CD14-positive monocyte (primary cell): ENCODE measurements at regions not wholly inside any gene's neighbourhood (a gene's known extent, or its start where the extent isn't known, plus 50 kb on each side); places are given as distances from the start of the nearest gene placed in this dataset.

ENCODE experiments used
- DNase-seq, 3 donors: peaks; one replicate each; pipeline ENCODE4 v3.0.0-alpha.2; 2011 to 2022
- H2AFZ ChIP-seq: 2 replicates; pipeline ENCODE4 v1.6.0; 2012; ENCODE audit warnings: mild to moderate bottlenecking, low read depth, low read length, inconsistent platforms; ENCODE audit not compliant: insufficient read depth, poor library complexity, severe bottlenecking
- H3K27ac ChIP-seq, 2 donors: 1 replicate in 1 of 2; 2 replicates in 1 of 2; pipeline ENCODE4 v1.5.1; 2012 to 2013; ENCODE audit warnings: low read length in 2 of 2, control low read depth in 1 of 2, inconsistent platforms in 1 of 2, low read depth in 1 of 2, mild to moderate bottlenecking in 1 of 2
- H3K27me3 ChIP-seq, 2 donors: one replicate each; pipeline versions ENCODE4 v1.6.0 to v1.6.1; 2011 to 2013; ENCODE audit warnings: low read length in 2 of 2; ENCODE audit not compliant: control insufficient read depth in 2 of 2, insufficient read depth in 2 of 2
- H3K36me3 ChIP-seq, 2 donors: replicated peaks in 1 of 2; 1 replicate in 1 of 2; 2 replicates in 1 of 2; pipeline versions ENCODE4 v1.5.1 to v1.6.1; 2012 to 2013; ENCODE audit warnings: low read length in 2 of 2, control low read depth in 1 of 2, inconsistent platforms in 1 of 2, mild to moderate bottlenecking in 1 of 2; ENCODE audit not compliant: insufficient read depth in 2 of 2, control insufficient read depth in 1 of 2
- H3K4me1 ChIP-seq, 2 donors: 1 replicate in 1 of 2; 2 replicates in 1 of 2; pipeline versions ENCODE4 v1.5.1 to v1.6.1; 2012 to 2013; ENCODE audit warnings: low read length in 2 of 2, control low read depth in 1 of 2, inconsistent platforms in 1 of 2, mild to moderate bottlenecking in 1 of 2, moderate library complexity in 1 of 2; ENCODE audit not compliant: insufficient read depth in 2 of 2, control insufficient read depth in 1 of 2
- H3K4me2 ChIP-seq: replicated peaks from 2 replicates; pipeline ENCODE3; 2012; ENCODE audit warnings: low read length, moderate library complexity, mild to moderate bottlenecking; ENCODE audit not compliant: poor library complexity, severe bottlenecking; ENCODE audit errors: extremely low read depth
- H3K4me3 ChIP-seq, 3 experiments: fragments of 200-600 bp in 1 of 3; sonication (generic) in 1 of 3; replicated peaks in 1 of 3; 1 replicate in 2 of 3; 2 replicates in 1 of 3; pipeline ENCODE4 v1.5.1; 2011 to 2013; ENCODE audit warnings: low read length in 3 of 3, mild to moderate bottlenecking in 3 of 3, control low read depth in 2 of 3, low read depth in 2 of 3, inconsistent platforms in 1 of 3, moderate library complexity in 1 of 3
- H3K79me2 ChIP-seq: 2 replicates; pipeline ENCODE4 v1.6.0; 2012; ENCODE audit warnings: mild to moderate bottlenecking, control low read depth, inconsistent platforms, low read length, moderate library complexity; ENCODE audit not compliant: insufficient read depth
- H3K9ac ChIP-seq: 2 replicates; pipeline ENCODE4 v1.6.0; 2017; ENCODE audit warnings: low read length, mild to moderate bottlenecking; ENCODE audit not compliant: insufficient read depth, poor library complexity, severe bottlenecking
- H3K9me3 ChIP-seq, 2 donors: replicated peaks in 1 of 2; 1 replicate in 1 of 2; 2 replicates in 1 of 2; pipeline versions ENCODE4 v1.5.1 to v1.6.1; 2012 to 2013; ENCODE audit warnings: low read length in 2 of 2, control low read depth in 1 of 2; ENCODE audit not compliant: control insufficient read depth in 1 of 2, insufficient read depth in 1 of 2
- H4K20me1 ChIP-seq: 2 replicates; pipeline ENCODE4 v1.6.0; 2012; ENCODE audit warnings: mild to moderate bottlenecking, low read length, control low read depth, moderate library complexity; ENCODE audit not compliant: insufficient read depth
- H3K27ac Mint-ChIP-seq, 7 donors: one replicate each; pipeline ENCODE4 v1.8.0; 2020; ENCODE audit warnings: mild to moderate bottlenecking in 7 of 7, mixed read lengths in 7 of 7, moderate library complexity in 6 of 7, inconsistent platforms in 2 of 7
- H3K27me3 Mint-ChIP-seq, 3 donors: one replicate each; pipeline ENCODE4 v1.8.0; 2021 to 2022; ENCODE audit warnings: low read depth in 3 of 3, mild to moderate bottlenecking in 3 of 3, mixed read lengths in 3 of 3, moderate library complexity in 3 of 3, inconsistent platforms in 1 of 3
- H3K36me3 Mint-ChIP-seq, 2 donors: one replicate each; pipeline ENCODE4 v1.8.0; 2020; ENCODE audit warnings: mixed read lengths in 2 of 2, inconsistent platforms in 1 of 2, mild to moderate bottlenecking in 1 of 2
- H3K4me1 Mint-ChIP-seq: one replicate; pipeline ENCODE4 v1.8.0; 2020; ENCODE audit warnings: mild to moderate bottlenecking, mixed read lengths
- H3K4me3 Mint-ChIP-seq, 2 donors: one replicate each; pipeline ENCODE4 v1.8.0; 2020; ENCODE audit warnings: mild to moderate bottlenecking in 2 of 2, mixed read lengths in 2 of 2, moderate library complexity in 1 of 2
- H3K9me3 Mint-ChIP-seq, 7 donors: one replicate each; pipeline ENCODE4 v1.8.0; 2020 to 2022; ENCODE audit warnings: mixed read lengths in 7 of 7, mild to moderate bottlenecking in 6 of 7, moderate library complexity in 6 of 7, inconsistent platforms in 2 of 7
- CTCF ChIP-seq: fragments of 200-600 bp; IDR thresholded peaks from one replicate; pipeline ENCODE4 v1.8.0; 2022; ENCODE audit warnings: antibody characterized with exemption, mild to moderate bottlenecking
- WGBS: methylation state at CpG from one replicate; pipeline ENCODE4 v1.1.5; 2013; ENCODE audit warnings: missing lambda C conversion rate; ENCODE audit not compliant: insufficient coverage; 5-methylcytosine and 5-hydroxymethylcytosine counted together
- intact Hi-C, 2 donors: fragments of 100-400 bp; cut with micrococcal nuclease; formaldehyde crosslinking; loops; one replicate each; pipeline versions ENCODE4 v1.15.0 to v1.15.1; 2023

- H3K4me3 Mint-ChIP-seq, result no peak overlapping the region
- WGBS, result 78% methylated on average over 4 of the region's 5 CpGs
- peaks cover 0 to 4% (median 0%) of the 10 kb centered on the region in 3 donors for H3K27me3 Mint-ChIP-seq
- H3K9me3 Mint-ChIP-seq, result peaks cover 0 to 7% (median 2%) of the 10 kb centered on the region in 7 donors
- intact Hi-C loops, result no loop called here
- no peaks in the 10 kb centered on the region for H3K36me3 ChIP-seq
- H4K20me1 ChIP-seq, result no peaks in the 10 kb centered on the region
- H3K9ac ChIP-seq, result no peak overlapping the region
- H3K27ac ChIP-seq, result no peak overlapping the region
- no peaks in the 10 kb centered on the region for H3K4me1 ChIP-seq
- no peak overlapping the region for H3K4me2 ChIP-seq
- no peaks in the 10 kb centered on the region for H3K36me3 Mint-ChIP-seq
- no peak overlapping the region for H2AFZ ChIP-seq
- TF ChIP-seq CTCF, result no peak
- no peak overlapping the region for H3K4me3 ChIP-seq
- no peaks in the 10 kb centered on the region for H3K79me2 ChIP-seq
- H3K27ac Mint-ChIP-seq, result no peak overlapping the region
- no peak for DNase-seq
- no peaks in the 10 kb centered on the region for H3K4me1 Mint-ChIP-seq
- no peaks in the 10 kb centered on the region for H3K9me3 ChIP-seq
- no peaks in the 10 kb centered on the region for H3K27me3 ChIP-seq
Observed at GRCh38 chr16:59296888-59297287, 562.8 kb upstream of the GOT2 start.

- H3K4me1 Mint-ChIP-seq, result no peaks in the 10 kb centered on the region
- Histone ChIP-seq H4K20me1 (no peaks in the 10 kb centered on the region), H3K4me1 (no peaks in the 10 kb centered on the region), H3K27ac (no peak overlapping the region), H3K79me2 (no peaks in the 10 kb centered on the region), H3K36me3 (no peaks in the 10 kb centered on the region), H3K9ac (no peak overlapping the region), H3K9me3 (no peaks in the 10 kb centered on the region), H2AFZ (no peak overlapping the region), H3K4me3 (no peak overlapping the region), H3K4me2 (no peak overlapping the region), H3K27me3 (no peaks in the 10 kb centered on the region)
- TF ChIP-seq CTCF, result no peak
- H3K27me3 Mint-ChIP-seq, result peaks cover 0 to 4% (median 0%) of the 10 kb centered on the region in 3 donors
- no CpG with 5 or more reads among the region's 5 CpGs for whole genome bisulfite sequencing
- no peak overlapping the region for H3K27ac Mint-ChIP-seq
- no peak for DNase-seq
- H3K9me3 Mint-ChIP-seq, result peaks cover 0 to 7% (median 4%) of the 10 kb centered on the region in 7 donors
- intact Hi-C loops, result no loop called here
- no peak overlapping the region for H3K4me3 Mint-ChIP-seq
- H3K36me3 Mint-ChIP-seq, result no peaks in the 10 kb centered on the region
Observed at GRCh38 chr16:59295993-59296736, 562.0 kb upstream of the GOT2 start.
